Spleen (tissue), 7 donors: ENCODE measurements at regions not wholly inside any gene's neighbourhood (a gene's known extent, or its start where the extent isn't known, plus 50 kb on each side); places are given as distances from the start of the nearest gene placed in this dataset.

ENCODE experiments used
- POLR2A ChIP-seq, 3 donors: fragments of 450-650 bp; IDR thresholded peaks; one replicate each; pipeline ENCODE4 v1.5.1; 2017; ENCODE audit warnings: antibody characterized with exemption in 3 of 3, mild to moderate bottlenecking in 1 of 3
- POLR2AphosphoS5 ChIP-seq, 3 donors: sonication (generic); formaldehyde crosslinking; IDR thresholded peaks; one replicate each; pipeline ENCODE4 v1.5.1; 2017; ENCODE audit warnings: antibody characterized with exemption in 3 of 3
- TF ChIP-seq, protein P1 (sequence below), 11 experiments: fragments of 200-600 bp in 7 of 11; fragments of 450-650 bp in 4 of 11; sonication (generic) in 4 of 11; IDR thresholded peaks in 8 of 11; conservative IDR thresholded peaks in 3 of 11; 1 replicate in 7 of 11; 2 replicates in 4 of 11; pipeline versions ENCODE4 v1.4.0 to v1.8.0; 2016 to 2021; ENCODE audit warnings: antibody characterized with exemption in 11 of 11, inconsistent platforms in 4 of 11, mild to moderate bottlenecking in 1 of 11
- donor health status: DM: no; HTN: no; CAD: no; lungs with moderate emphysema.
- donor health status: DM: no; HTN: no; CAD: no.
- donor health status: DM: no; HTN: no; CAD: no.

DNA sequence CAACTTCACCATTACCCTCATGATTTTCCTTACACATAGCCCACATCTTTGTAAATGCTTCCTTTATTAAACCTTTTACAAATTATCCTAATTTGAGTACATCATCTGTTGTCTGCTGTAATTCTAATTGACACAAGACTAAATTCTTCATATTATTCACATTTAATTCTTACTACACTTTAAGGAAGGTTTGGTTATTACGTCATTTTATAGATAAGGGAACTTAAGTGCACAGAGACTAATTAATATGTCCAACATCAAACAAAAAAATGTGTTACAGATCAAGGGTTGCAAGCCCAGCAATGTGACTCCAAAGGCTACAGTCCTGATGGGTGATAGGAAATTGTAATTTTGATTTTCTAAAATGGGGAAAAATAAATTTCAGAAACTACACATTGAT lies 289.1 kb upstream of the ZNF385D start:
- TF ChIP-seq, protein P1, sequence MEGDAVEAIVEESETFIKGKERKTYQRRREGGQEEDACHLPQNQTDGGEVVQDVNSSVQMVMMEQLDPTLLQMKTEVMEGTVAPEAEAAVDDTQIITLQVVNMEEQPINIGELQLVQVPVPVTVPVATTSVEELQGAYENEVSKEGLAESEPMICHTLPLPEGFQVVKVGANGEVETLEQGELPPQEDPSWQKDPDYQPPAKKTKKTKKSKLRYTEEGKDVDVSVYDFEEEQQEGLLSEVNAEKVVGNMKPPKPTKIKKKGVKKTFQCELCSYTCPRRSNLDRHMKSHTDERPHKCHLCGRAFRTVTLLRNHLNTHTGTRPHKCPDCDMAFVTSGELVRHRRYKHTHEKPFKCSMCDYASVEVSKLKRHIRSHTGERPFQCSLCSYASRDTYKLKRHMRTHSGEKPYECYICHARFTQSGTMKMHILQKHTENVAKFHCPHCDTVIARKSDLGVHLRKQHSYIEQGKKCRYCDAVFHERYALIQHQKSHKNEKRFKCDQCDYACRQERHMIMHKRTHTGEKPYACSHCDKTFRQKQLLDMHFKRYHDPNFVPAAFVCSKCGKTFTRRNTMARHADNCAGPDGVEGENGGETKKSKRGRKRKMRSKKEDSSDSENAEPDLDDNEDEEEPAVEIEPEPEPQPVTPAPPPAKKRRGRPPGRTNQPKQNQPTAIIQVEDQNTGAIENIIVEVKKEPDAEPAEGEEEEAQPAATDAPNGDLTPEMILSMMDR (IDR thresholded peaks at IDR 0.05 in 8 of 11, conservative IDR thresholded peaks at IDR 0.05 in 3 of 11) = no peak
- TF ChIP-seq POLR2A (IDR thresholded peaks at IDR 0.05) (no peak), POLR2AphosphoS5 (IDR thresholded peaks at IDR 0.05) (no peak)
